Hypothalamus (tissue), 51 donors: ENCODE measurements at regions not wholly inside any gene's neighbourhood (a gene's known extent, or its start where the extent isn't known, plus 50 kb on each side); places are given as distances from the start of the nearest gene placed in this dataset.
A peak's percentile ranks its signal among the peaks of the same experiment; 100 is the strongest.

Source experiments
- DNase-seq, 51 donors: peaks; one replicate each; lab custom pipeline; 2025; lab: John Stamatoyannopoulos, UW

- no peak for DNase-seq
Measured at GRCh38 chr19:27806471-27807070, 1406.4 kb downstream of the UQCRFS1 start.

- no peak for DNase-seq
Measured at GRCh38 chr19:27805848-27806247, 1407.1 kb downstream of the UQCRFS1 start.

- DNase-seq = peak in 9 of 51 donors; percentile 1 to 37 (median 3)
Measured at GRCh38 chr19:27802293-27802692, 1410.7 kb downstream of the UQCRFS1 start.

- no peak for DNase-seq
Measured at GRCh38 chr19:27796540-27796939, 1416.4 kb downstream of the UQCRFS1 start.

- no peak for DNase-seq
Measured at GRCh38 chr19:27796073-27796472, 1416.9 kb downstream of the UQCRFS1 start.

GRCh38 chr19:27795369-27795768, 1417.6 kb downstream of the UQCRFS1 start:
- DNase-seq = no peak

GRCh38 chr19:27794494-27795042, 1418.4 kb downstream of the UQCRFS1 start:
- DNase-seq = peak in 4 of 51 donors; percentile 42 to 73 (median 48)

GRCh38 chr19:27793644-27794493, 1419.1 kb downstream of the UQCRFS1 start:
- peak; percentile 78 to 98 (median 92) for DNase-seq

GRCh38 chr19:27793128-27793643, 1419.8 kb downstream of the UQCRFS1 start:
- DNase-seq = peak in 22 of 51 donors; percentile 41 to 94 (median 65)

- DNase-seq = no peak
Measured at GRCh38 chr19:27792576-27793127, 1420.3 kb downstream of the UQCRFS1 start.

- DNase-seq = no peak
Measured at GRCh38 chr19:27780367-27781075, 1432.4 kb downstream of the UQCRFS1 start.

- DNase-seq = no peak
Measured at GRCh38 chr19:27779954-27780353, 1433.0 kb downstream of the UQCRFS1 start.

GRCh38 chr19:27777726-27778125, 1435.2 kb downstream of the UQCRFS1 start:
- no peak for DNase-seq

- DNase-seq = no peak
Measured at GRCh38 chr19:27777242-27777641, 1435.7 kb downstream of the UQCRFS1 start.

GRCh38 chr19:27776524-27776923, 1436.4 kb downstream of the UQCRFS1 start:
- DNase-seq = no peak

GRCh38 chr19:27776020-27776419, 1436.9 kb downstream of the UQCRFS1 start:
- DNase-seq = no peak

- no peak for DNase-seq
Measured at GRCh38 chr19:27775395-27775794, 1437.6 kb downstream of the UQCRFS1 start.

- DNase-seq = no peak
Measured at GRCh38 chr19:27774827-27775226, 1438.1 kb downstream of the UQCRFS1 start.

- no peak for DNase-seq
Measured at GRCh38 chr19:27774337-27774736, 1438.6 kb downstream of the UQCRFS1 start.

- no peak for DNase-seq
Measured at GRCh38 chr19:27773318-27774094, 1439.4 kb downstream of the UQCRFS1 start.
